K562 (cell line): ENCODE measurements at regions not wholly inside any gene's neighbourhood (a gene's known extent, or its start where the extent isn't known, plus 50 kb on each side); places are given as distances from the start of the nearest gene placed in this dataset.

ENCODE experiments used
- ATAC-seq: fragments of 200-7000 bp; cut with Tn5 transposase; 3 replicates; pipeline ENCODE4 v1.9.1; 2020; ENCODE audit warnings: moderate library complexity
- BruUV-seq: library from RNA; stranded (reverse); fragments of 400-500 nt; replicated peaks from 2 replicates; lab custom pipeline; 2021; lab: Mats Ljungman, UMichigan
- CTCF ChIA-PET: fragments of 300-600 bp; formaldehyde crosslinking; extraction: SDS; loops from one replicate; lab custom pipeline; 2021; ENCODE audit warnings: low intra/inter-chr PET ratio; lab: Yijun Ruan, JAX
- POLR2A ChIA-PET: fragments of 300-600, 350-650 bp; sonication (Branson Sonifier 250); formaldehyde crosslinking; extraction: SDS; loops from one replicate; lab custom pipeline; 2021; ENCODE audit warnings: antibody characterized with exemption, inconsistent platforms; lab: Yijun Ruan, JAX
- DNase-seq, 4 experiments: peaks; one replicate each; pipeline versions ENCODE4 v3.0.0 to v3.0.0-alpha.2; 2011 to 2018; ENCODE audit warnings: low spot score in 3 of 4, mixed read lengths in 3 of 4; ENCODE audit errors: extremely low read depth in 1 of 4
- FAIRE-seq: peaks from 2 replicates; lab custom pipeline; 2011; peaks lifted over from hg19 to GRCh38; lab: Jason Lieb, UNC
- H2AFZ ChIP-seq: 2 replicates; pipeline ENCODE4 v1.6.0; 2011; ENCODE audit warnings: low read depth, low read length, control low read depth, inconsistent platforms
- H3K27ac ChIP-seq: fragments of 200-600 bp; 3 replicates; pipeline ENCODE4 v1.8.0; 2011; ENCODE audit warnings: low read depth, mild to moderate bottlenecking, control low read depth, inconsistent platforms, low read length, moderate library complexity, mixed read lengths; ENCODE audit errors: extremely low read depth
- H3K27me3 ChIP-seq, 2 experiments: fragments of 300-600 bp in 1 of 2; 2 replicates in 1 of 2; 3 replicates in 1 of 2; pipeline versions ENCODE4 v1.6.0 to v1.8.0; 2011; ENCODE audit warnings: inconsistent platforms in 2 of 2, low read length in 2 of 2, mild to moderate bottlenecking in 1 of 2, mixed read lengths in 1 of 2, moderate library complexity in 1 of 2; ENCODE audit not compliant: control insufficient read depth in 2 of 2, insufficient read depth in 2 of 2
- H3K36me3 ChIP-seq: fragments of 300-600 bp; 3 replicates; pipeline ENCODE4 v1.8.0; 2011; ENCODE audit warnings: mild to moderate bottlenecking, low read length, inconsistent platforms; ENCODE audit not compliant: control insufficient read depth, insufficient read depth
- H3K4me1 ChIP-seq, 2 experiments: fragments of 200-600 bp in 1 of 2; replicated peaks in 1 of 2; 2 replicates in 1 of 2; 3 replicates in 1 of 2; pipeline versions ENCODE4 v1.5.1 to v1.8.0; 2011; ENCODE audit warnings: inconsistent platforms in 2 of 2, low read length in 2 of 2, mild to moderate bottlenecking in 1 of 2, mixed read lengths in 1 of 2, moderate library complexity in 1 of 2; ENCODE audit not compliant: control insufficient read depth in 2 of 2, insufficient read depth in 2 of 2
- H3K4me2 ChIP-seq: 2 replicates; pipeline ENCODE4 v1.6.1; 2011; ENCODE audit warnings: low read length, control low read depth, inconsistent platforms, mixed read lengths; ENCODE audit not compliant: insufficient read depth
- H3K4me3 ChIP-seq: fragments of 200-600 bp; sonication (generic), shearing (Covaris generic); 2 replicates; pipeline ENCODE4 v1.5.1; 2016; ENCODE audit warnings: control low read depth, inconsistent platforms
- H3K79me2 ChIP-seq: fragments of 200-600 bp; 3 replicates; pipeline ENCODE4 v1.8.0; 2011; ENCODE audit warnings: low read length, inconsistent platforms; ENCODE audit not compliant: control insufficient read depth, insufficient read depth
- H3K9ac ChIP-seq, 2 experiments: 2 replicates each; pipeline versions ENCODE4 v1.6.0 to v1.6.1; 2011; ENCODE audit warnings: low read depth in 2 of 2, low read length in 2 of 2, control low read depth in 1 of 2, inconsistent platforms in 1 of 2, mild to moderate bottlenecking in 1 of 2, mixed read lengths in 1 of 2; ENCODE audit not compliant: insufficient read depth in 1 of 2
- H3K9me1 ChIP-seq: one replicate; pipeline ENCODE4 v1.6.0; 2011; ENCODE audit warnings: inconsistent platforms, mild to moderate bottlenecking, low read length, moderate library complexity; ENCODE audit not compliant: control insufficient read depth, insufficient read depth
- H3K9me3 ChIP-seq: replicated peaks from 2 replicates; pipeline ENCODE4 v1.5.1; 2011; ENCODE audit warnings: low read depth, low read length, inconsistent platforms; ENCODE audit not compliant: control insufficient read depth, insufficient read depth
- H4K20me1 ChIP-seq: replicated peaks from 2 replicates; pipeline ENCODE4 v1.6.1; 2011; ENCODE audit warnings: low read length, inconsistent platforms, mixed read lengths; ENCODE audit not compliant: control insufficient read depth, insufficient read depth
- ARID2 ChIP-seq: fragments of 450-650 bp; IDR thresholded peaks from 2 replicates; pipeline ENCODE4 v1.6.1; 2017; ENCODE audit warnings: antibody characterized with exemption, mild to moderate bottlenecking
- CAMTA2 ChIP-seq: fragments of 250-450 bp; sonication (Bioruptor Pico); conservative IDR thresholded peaks from 2 replicates; pipeline ENCODE4 v1.5.1; 2022
- CEBPG ChIP-seq, 3 experiments: fragments of 200-800 bp in 1 of 3; sonication (Bioruptor generic) in 1 of 3; sonication (generic) in 1 of 3; formaldehyde crosslinking in 1 of 3; IDR thresholded peaks in 2 of 3; conservative IDR thresholded peaks in 1 of 3; 2 replicates each; pipeline versions ENCODE4 v1.6.1 to v1.8.0; 2016 to 2022; ENCODE audit warnings: missing compliant biosample characterization in 2 of 3, missing genetic modification characterization in 2 of 3, mild to moderate bottlenecking in 1 of 3, missing genetic modification reagents in 1 of 3
- JUN ChIP-seq, 2 experiments: sonication (generic) in 1 of 2; formaldehyde crosslinking in 1 of 2; IDR thresholded peaks; 2 replicates each; pipeline versions ENCODE4 v1.6.1 to v1.8.0; 2012 to 2022; ENCODE audit warnings: borderline replicate concordance in 2 of 2, mild to moderate bottlenecking in 2 of 2, improper control_type of control experiment in 1 of 2, low read depth in 1 of 2, low read length in 1 of 2, missing genetic modification reagents in 1 of 2
- LCOR ChIP-seq: sonication (generic); formaldehyde crosslinking; IDR thresholded peaks from 2 replicates; pipeline ENCODE4 v1.8.0; 2022; ENCODE audit warnings: mild to moderate bottlenecking, missing genetic modification reagents
- MED1 ChIP-seq: sonication (generic); formaldehyde crosslinking; IDR thresholded peaks from 2 replicates; pipeline ENCODE4 v1.8.1; 2023; ENCODE audit warnings: missing genetic modification reagents, borderline replicate concordance
- REST ChIP-seq, 2 experiments: fragments of 450-650 bp; formaldehyde crosslinking in 1 of 2; IDR thresholded peaks; 2 replicates each; pipeline versions ENCODE4 v1.4.0 to v1.6.1; 2014 to 2020; ENCODE audit warnings: mild to moderate bottlenecking in 2 of 2, borderline replicate concordance in 1 of 2, low read depth in 1 of 2
- TARDBP ChIP-seq: fragments of 450-650 bp; IDR thresholded peaks from 2 replicates; pipeline ENCODE4 v1.6.1; 2016
- THRA ChIP-seq: fragments of 450-650 bp; IDR thresholded peaks from 2 replicates; pipeline ENCODE4 v1.6.1; 2017; ENCODE audit warnings: mild to moderate bottlenecking, moderate library complexity
- WGBS: fragments of 100-300 bp; shearing (Covaris generic); methylation state at CpG from one replicate; pipeline ENCODE4 v1.1.6; 2016; ENCODE audit warnings: low coverage, mixed read lengths; ENCODE audit not compliant: insufficient coverage; ENCODE audit errors: missing lambda C conversion rate; 5-methylcytosine and 5-hydroxymethylcytosine counted together
- in situ Hi-C: fragments of 300-500 bp; cut with MboI; formaldehyde crosslinking; loops from 4 replicates; pipeline ENCODE4 v1.15.0; 2018; ENCODE audit warnings: inconsistent platforms, mixed read lengths
- intact Hi-C: fragments of 100-400 bp; cut with micrococcal nuclease; formaldehyde crosslinking; loops from 2 replicates; pipeline ENCODE4 v1.14.2; 2022

- no peak for TF ChIP-seq CEBPG (CRISPR knock-in tag; IDR thresholded peaks at IDR 0.05)
- no peak for TF ChIP-seq CEBPG (tag; conservative IDR thresholded peaks at IDR 0.05 in 1 of 2, IDR thresholded peaks at IDR 0.05 in 1 of 2)
- TF ChIP-seq JUN (IDR thresholded peaks at IDR 0.05; ENCODE audit: borderline replicate concordance, low read depth, low read length), result no peak
- no peak for TF ChIP-seq JUN (CRISPR knock-in tag; IDR thresholded peaks at IDR 0.05; ENCODE audit: borderline replicate concordance)
- no peak for TF ChIP-seq ARID2
- TF ChIP-seq THRA, result no peak
- TF ChIP-seq, all 486 proteins: peak for 0
These were observed 83.9 kb upstream of the SIX2 start (continued) for GRCh38 chr2:45093181-45093580.

GRCh38 chr2:45089554-45090261 lies 80.5 kb upstream of the SIX2 start:
- ATAC-seq, result no peak
- Histone ChIP-seq H3K4me1 (no peaks in the 10 kb centered on the region), H3K4me2 (no peak overlapping the region), H3K9me3 (no peaks in the 10 kb centered on the region), H3K36me3 (no peaks in the 10 kb centered on the region), H3K27ac (no peak overlapping the region), H3K79me2 (no peaks in the 10 kb centered on the region), H3K27me3 (peaks cover 6 to 11% of the 10 kb centered on the region in 2 experiments; a peak in 3 of 5 replicates), H3K9me1 (no peaks in the 10 kb centered on the region), H3K9ac (no peak overlapping the region), H4K20me1 (no peaks in the 10 kb centered on the region; the same call in 1 of the 2 replicates), H3K4me3 (no peak overlapping the region), H2AFZ (no peak overlapping the region)
- DNase-seq, result no peak
- ChIA-PET CTCF (no interaction called here), POLR2A (no interaction called here)
- no TSS peak for BruUV-seq
- no peak for FAIRE-seq
- 0% methylated on average over 12 of the region's 12 CpGs for WGBS
- in situ Hi-C loops (no loop called here), intact Hi-C loops (no loop called here)
- TF ChIP-seq LCOR (CRISPR knock-in tag), result no peak
- TF ChIP-seq TARDBP, result no peak
- no peak for TF ChIP-seq MED1 (CRISPR knock-in tag)
- TF ChIP-seq REST (IDR thresholded peaks at IDR 0.05; ENCODE audit: borderline replicate concordance), result no peak
- TF ChIP-seq REST (CRISPR knock-in tag; IDR thresholded peaks at IDR 0.05; ENCODE audit: low read depth), result no peak
- TF ChIP-seq CAMTA2, result no peak
